Head of caudate nucleus (tissue), 42 donors: ENCODE measurements at regions not wholly inside any gene's neighbourhood (a gene's known extent, or its start where the extent isn't known, plus 50 kb on each side); places are given as distances from the start of the nearest gene placed in this dataset.

Experiments used
- DNase-seq, 42 donors: peaks; one replicate each; pipeline versions ENCODE4 v3.0.0 to v3.0.0-alpha.2; 2020 to 2021; ENCODE audit warnings: mixed read lengths in 7 of 42
- intact Hi-C: fragments of 100-400 bp; cut with DNase I; formaldehyde crosslinking; loops from one replicate; pipeline ENCODE4 v1.15.0; 2022

DNA sequence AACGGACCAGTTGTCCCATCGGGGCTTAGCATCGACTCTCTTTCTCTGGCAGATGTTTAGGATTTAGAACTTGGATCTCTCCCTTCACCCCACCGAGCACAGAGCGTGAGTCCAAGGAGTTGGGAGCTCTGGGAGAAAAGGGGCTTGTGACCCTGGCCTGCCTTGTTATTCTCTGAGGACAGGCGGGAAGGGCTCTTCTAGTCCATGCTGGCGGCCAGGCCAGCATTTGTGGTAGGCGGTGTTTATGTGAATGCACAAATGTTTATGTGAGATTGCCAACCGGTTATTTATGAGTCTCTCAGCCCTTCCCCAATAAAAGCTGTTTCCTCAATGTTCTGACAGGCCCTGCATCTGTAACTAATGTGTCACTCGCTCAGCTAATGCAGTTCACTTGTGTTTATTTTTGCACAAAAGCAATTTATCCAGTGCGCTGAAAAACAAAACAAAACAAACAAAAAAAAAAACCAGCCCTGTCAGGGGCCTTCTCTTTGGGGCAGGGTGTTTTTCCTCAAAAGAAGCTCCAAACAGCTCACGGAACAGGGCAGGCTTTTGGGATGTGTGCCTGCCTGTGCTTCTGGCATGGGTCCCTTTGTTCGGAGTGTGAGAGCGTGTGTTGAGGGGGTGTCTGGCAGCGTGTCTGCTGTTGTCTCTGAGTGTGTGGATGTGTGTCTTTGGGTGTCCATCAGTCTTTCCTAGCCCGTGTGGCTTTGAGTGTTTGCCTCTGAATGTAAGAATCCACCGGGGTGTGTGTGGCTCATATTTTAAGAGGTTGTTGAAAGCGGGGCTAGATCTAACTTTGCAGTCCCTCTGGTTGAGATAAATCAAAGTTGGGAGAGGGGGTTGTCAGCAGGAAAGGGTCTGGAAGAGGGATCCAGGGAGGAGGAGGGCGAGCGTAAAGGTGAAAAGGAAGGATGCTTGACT lies 52.8 kb upstream of the HAAO start:
- intact Hi-C loops: no loop called here
- DNase-seq: peak in 3 of 42 donors; percentile 1 to 30 (median 22)

DNA sequence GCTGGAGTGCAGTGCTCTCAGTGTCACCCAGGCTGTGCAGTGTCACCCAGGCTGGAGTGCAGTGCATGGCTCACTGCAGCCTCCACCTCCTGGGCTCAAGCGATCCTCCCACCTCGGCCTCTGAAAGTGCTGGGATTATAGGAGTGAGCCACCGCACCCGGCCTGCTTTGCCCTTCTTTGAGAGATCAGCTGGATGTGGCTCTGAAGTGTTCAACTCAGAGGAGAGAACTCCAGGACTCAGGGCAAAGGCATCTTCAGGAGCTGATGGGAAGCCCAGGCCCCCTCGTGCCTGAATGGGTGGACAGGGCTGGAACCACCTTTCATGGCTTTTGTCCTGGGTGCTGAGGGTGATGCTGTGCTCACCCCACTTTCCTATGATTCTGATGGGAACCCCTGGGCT lies 52.0 kb upstream of the HAAO start:
- intact Hi-C loops: no loop called here
- DNase-seq: peak in 3 of 42 donors; percentile 5 to 13 (median 9)

DNA sequence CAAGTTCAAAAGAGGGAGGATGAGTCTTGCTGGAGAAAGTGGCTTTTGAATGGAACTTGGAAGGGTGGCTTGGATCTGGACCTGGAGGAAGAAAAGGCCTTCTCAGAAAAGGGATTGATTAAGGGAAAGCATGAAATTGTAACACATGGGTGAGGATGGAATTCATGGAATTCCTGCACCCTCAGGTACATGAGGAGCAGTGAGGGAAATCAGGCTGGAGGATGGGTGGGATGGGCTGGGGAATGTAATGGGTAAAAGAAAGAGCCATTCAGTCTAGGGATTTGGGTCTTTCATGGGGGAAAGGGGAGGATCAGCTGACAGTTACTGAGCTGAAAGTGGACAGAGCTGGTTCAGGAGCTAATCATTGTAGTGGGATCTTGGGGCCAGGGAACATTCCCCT lies 51.2 kb upstream of the HAAO start:
- DNase-seq: no peak
- intact Hi-C loops: no loop called here

DNA sequence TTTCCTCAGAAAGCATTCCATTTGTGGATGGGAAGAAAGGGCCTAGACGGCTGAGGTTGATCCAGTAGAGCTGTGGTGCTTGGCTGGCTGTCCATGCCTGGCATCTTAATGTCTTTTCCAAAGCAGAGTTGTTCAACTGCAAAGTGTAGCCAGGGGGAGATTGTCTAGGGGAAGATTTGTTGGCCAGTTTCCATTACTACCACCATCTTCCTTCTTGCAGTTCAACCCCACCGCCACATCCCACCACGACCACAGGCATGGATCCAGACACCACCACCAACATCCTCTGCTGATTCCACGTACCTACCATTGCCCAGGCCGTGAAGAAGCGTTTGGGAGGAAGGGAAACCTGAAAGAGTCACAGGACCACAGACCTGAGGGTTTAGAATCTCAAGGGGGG lies 50.7 kb upstream of the HAAO start:
- intact Hi-C loops: no loop called here
- DNase-seq: no peak

DNA sequence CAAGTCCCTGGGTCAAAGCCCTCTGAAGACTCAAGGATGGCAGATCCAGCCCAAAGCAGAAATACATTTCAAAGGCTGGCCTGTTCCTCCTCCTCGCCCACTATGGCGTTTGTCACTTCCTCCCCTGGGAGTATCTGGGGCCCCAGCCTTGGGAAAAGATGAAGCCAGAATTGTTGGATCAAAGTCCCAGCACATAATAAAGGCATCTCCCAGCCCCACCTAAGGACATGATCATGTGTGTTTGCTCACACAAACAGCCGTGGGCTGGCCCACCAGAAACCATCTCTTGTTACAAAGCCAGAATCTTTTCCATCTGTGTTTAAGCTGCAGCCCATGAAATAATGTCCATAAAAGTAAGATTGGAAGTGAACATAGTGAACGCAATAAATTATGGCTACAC lies 50.1 kb upstream of the HAAO start:
- DNase-seq: peak in 1 of 42 donors; percentile 31
- intact Hi-C loops: no loop called here
